ENCODE measurements at regions not wholly inside any gene's neighbourhood (a gene's known extent, or its start where the extent isn't known, plus 50 kb on each side); places are given as distances from the start of the nearest gene placed in this dataset.
A peak's percentile ranks its signal among the peaks of the same experiment; 100 is the strongest.

DNA sequence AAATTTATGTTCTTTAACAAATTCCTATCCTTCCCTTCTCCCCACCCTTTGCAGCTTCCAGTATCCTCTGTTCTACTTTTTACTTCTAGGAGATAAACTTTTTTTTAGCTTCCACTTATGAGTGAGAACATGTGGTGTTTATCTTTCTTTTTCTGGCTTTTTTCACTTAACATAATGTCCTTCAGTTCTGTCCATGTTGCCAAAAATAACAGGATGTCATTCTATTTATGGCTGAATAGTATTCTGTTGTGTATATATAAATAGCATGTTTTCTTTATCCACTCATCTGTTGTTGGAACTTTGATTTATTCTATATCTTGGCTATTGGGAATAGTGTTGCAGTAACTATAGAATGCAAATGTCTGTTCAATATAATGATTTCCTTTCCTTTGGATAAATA, 1191.2 kb downstream of the CNTNAP5 start:
- no peak overlapping the region for H3K4me3 ChIP-seq (ENCODE audit: low read depth, low read length)
- TF ChIP-seq POLR2A (IDR thresholded peaks at IDR 0.05; ENCODE audit: extremely low read depth, insufficient read length): no peak
- no peak for TF ChIP-seq MYC (IDR thresholded peaks at IDR 0.05; ENCODE audit: low read depth, low read length)
- TF ChIP-seq, protein P1, sequence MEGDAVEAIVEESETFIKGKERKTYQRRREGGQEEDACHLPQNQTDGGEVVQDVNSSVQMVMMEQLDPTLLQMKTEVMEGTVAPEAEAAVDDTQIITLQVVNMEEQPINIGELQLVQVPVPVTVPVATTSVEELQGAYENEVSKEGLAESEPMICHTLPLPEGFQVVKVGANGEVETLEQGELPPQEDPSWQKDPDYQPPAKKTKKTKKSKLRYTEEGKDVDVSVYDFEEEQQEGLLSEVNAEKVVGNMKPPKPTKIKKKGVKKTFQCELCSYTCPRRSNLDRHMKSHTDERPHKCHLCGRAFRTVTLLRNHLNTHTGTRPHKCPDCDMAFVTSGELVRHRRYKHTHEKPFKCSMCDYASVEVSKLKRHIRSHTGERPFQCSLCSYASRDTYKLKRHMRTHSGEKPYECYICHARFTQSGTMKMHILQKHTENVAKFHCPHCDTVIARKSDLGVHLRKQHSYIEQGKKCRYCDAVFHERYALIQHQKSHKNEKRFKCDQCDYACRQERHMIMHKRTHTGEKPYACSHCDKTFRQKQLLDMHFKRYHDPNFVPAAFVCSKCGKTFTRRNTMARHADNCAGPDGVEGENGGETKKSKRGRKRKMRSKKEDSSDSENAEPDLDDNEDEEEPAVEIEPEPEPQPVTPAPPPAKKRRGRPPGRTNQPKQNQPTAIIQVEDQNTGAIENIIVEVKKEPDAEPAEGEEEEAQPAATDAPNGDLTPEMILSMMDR (IDR thresholded peaks at IDR 0.05; ENCODE audit: low read depth, low read length): no peak
- no peak for DNase-seq (ENCODE audit: low read depth)

DNA sequence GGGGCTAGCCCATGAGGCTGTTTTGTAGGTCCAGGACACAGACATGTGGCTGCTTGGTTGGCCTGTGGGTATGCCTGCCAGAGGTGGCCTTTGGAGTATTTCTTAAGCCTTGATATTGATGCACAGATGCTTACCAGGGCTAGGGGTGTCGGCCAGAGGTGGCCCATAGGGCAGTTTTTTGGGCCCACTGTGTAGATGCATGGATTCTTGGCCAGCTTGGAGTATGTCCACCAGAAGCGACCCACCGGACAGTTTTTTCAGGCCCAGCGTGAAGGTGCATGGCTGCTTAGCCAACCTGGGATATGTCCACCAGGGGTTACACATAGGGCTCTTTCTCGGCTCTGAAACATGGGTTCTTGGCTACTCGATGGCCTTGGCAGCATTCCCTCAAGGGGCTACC, 1199.1 kb downstream of the CNTNAP5 start:
- no peak overlapping the region for H3K4me3 ChIP-seq (ENCODE audit: low read depth, low read length)
- TF ChIP-seq, protein P1 (IDR thresholded peaks at IDR 0.05; ENCODE audit: low read depth, low read length): no peak
- no peak for TF ChIP-seq POLR2A (IDR thresholded peaks at IDR 0.05; ENCODE audit: extremely low read depth, insufficient read length)
- TF ChIP-seq, protein P2, sequence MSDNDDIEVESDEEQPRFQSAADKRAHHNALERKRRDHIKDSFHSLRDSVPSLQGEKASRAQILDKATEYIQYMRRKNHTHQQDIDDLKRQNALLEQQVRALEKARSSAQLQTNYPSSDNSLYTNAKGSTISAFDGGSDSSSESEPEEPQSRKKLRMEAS (IDR thresholded peaks at IDR 0.05; ENCODE audit: low read depth, low read length): no peak
- TF ChIP-seq MYC (IDR thresholded peaks at IDR 0.05; ENCODE audit: low read depth, low read length): no peak
- no peak for DNase-seq (ENCODE audit: low read depth)

DNA sequence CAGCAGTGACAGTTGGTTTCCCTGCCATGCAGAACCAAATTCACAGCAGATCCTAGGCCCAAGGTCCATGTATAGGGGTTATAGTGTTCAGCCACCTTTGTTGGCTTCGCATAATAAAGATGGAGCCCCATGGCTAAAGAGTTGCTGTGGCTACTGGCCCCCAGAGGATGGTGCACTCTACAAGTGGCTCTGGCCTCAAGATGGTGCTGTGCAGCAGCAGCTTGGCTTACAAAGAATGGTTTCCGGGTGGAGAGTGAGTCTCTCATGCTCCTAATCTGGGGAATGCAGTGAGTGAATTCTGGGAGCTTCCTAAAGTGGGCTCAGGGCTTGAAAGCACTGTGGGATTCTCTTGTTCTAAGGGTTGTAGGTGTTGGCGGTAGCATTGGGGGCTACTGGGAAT, 1199.7 kb downstream of the CNTNAP5 start:
- TF ChIP-seq MYC (IDR thresholded peaks at IDR 0.05; ENCODE audit: low read depth, low read length) (no peak), POLR2A (IDR thresholded peaks at IDR 0.05; ENCODE audit: extremely low read depth, insufficient read length) (no peak)
- TF ChIP-seq, protein P1 (IDR thresholded peaks at IDR 0.05; ENCODE audit: low read depth, low read length): no peak
- TF ChIP-seq, protein P2 (IDR thresholded peaks at IDR 0.05; ENCODE audit: low read depth, low read length): no peak
- DNase-seq (ENCODE audit: low read depth): peak; percentile 4
- H3K4me3 ChIP-seq (ENCODE audit: low read depth, low read length): no peak overlapping the region

DNA sequence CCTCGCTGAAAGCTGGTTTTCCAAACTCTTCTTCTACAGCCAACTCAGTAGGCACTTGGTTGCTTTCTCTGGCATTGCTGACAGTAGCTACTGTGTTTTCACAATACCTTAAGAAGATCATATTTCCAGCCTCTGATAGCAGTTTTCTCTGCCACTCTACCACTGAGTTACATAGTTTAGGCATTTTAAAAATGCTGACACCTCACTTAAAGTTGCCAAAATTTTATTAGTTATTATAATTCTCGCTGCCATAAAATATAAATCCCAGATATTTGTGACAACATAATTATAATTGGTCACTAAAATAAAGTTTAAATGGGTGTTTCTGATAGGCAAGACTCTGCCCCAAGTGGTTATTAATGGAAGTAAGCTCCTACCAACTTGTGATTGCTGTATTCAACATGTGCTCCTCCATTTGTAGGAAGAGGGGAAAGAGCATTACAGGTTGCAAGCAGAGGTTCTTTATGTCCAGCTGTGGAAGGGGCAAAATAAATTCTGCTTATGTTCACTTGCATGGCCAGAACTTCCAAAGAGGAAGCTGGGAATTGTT, 1202.8 kb downstream of the CNTNAP5 start:
- DNase-seq (ENCODE audit: low read depth): no peak
- H3K4me3 ChIP-seq (ENCODE audit: low read depth, low read length): no peak overlapping the region
- TF ChIP-seq POLR2A (IDR thresholded peaks at IDR 0.05; ENCODE audit: extremely low read depth, insufficient read length): no peak
- TF ChIP-seq, protein P2 (IDR thresholded peaks at IDR 0.05; ENCODE audit: low read depth, low read length): no peak
- TF ChIP-seq, protein P1 (IDR thresholded peaks at IDR 0.05; ENCODE audit: low read depth, low read length): peak; percentile 9
- no peak for TF ChIP-seq MYC (IDR thresholded peaks at IDR 0.05; ENCODE audit: low read depth, low read length)

DNA sequence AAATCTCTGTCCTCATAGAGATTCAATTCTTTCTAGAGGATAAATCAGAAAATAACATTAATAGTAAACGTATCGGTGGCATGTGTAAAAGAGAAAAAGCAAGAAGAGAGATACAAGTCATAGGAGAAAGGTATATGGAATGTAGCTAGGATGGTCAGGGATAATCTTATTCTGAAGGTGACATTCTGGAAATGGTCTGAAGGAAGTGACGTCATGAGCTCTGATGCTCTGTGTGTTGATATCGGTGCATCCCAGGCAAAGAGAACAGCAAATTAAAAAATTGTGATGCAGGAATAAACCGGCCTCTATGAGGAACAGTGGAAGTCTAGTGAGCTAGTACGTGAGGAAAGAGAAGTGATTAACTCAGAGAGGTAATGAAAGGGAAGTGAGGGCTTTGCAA, 1215.8 kb downstream of the CNTNAP5 start:
- no peak for TF ChIP-seq POLR2A (IDR thresholded peaks at IDR 0.05; ENCODE audit: extremely low read depth, insufficient read length)
- no peak for TF ChIP-seq MYC (IDR thresholded peaks at IDR 0.05; ENCODE audit: low read depth, low read length)
- TF ChIP-seq, protein P1 (IDR thresholded peaks at IDR 0.05; ENCODE audit: low read depth, low read length): no peak
- TF ChIP-seq, protein P2 (IDR thresholded peaks at IDR 0.05; ENCODE audit: low read depth, low read length): no peak
- H3K4me3 ChIP-seq (ENCODE audit: low read depth, low read length): no peak overlapping the region
- no peak for DNase-seq (ENCODE audit: low read depth)

DNA sequence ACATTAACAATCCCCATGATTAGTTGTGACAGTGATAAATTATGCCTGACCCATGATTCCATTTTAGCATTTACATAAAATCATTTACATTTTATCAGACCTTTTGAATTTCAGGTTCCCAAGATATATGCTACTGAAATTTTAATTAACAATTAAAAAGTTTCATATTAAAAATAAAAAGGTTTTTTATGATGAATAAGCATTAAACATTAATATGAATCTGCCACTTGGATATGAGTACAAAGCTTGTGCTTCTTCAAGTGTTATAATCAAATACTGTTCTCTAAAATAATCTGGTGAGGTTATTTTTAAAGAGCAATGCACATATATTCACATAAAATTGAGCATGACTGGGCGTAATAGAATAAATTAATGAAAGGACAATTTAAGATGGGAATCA, 1218.0 kb downstream of the CNTNAP5 start:
- TF ChIP-seq, protein P1 (IDR thresholded peaks at IDR 0.05; ENCODE audit: low read depth, low read length): no peak
- TF ChIP-seq POLR2A (IDR thresholded peaks at IDR 0.05; ENCODE audit: extremely low read depth, insufficient read length): no peak
- TF ChIP-seq, protein P2 (IDR thresholded peaks at IDR 0.05; ENCODE audit: low read depth, low read length): no peak
- H3K4me3 ChIP-seq (ENCODE audit: low read depth, low read length): no peak overlapping the region
- no peak for DNase-seq (ENCODE audit: low read depth)

Data from NB4 (cell line).